Activated T-cell treated with anti-CD3 and anti-CD28 coated beads, Interleukin-2, amount 50 U/mL, for 72 hours (primary cell): ENCODE measurements at regions not wholly inside any gene's neighbourhood (a gene's known extent, or its start where the extent isn't known, plus 50 kb on each side); places are given as distances from the start of the nearest gene placed in this dataset.
"Not testable (repeated sequence)": the region's sequence is repeated elsewhere in the genome, so short reads cannot be mapped to it uniquely, and the experiment has no call there.

Experiments
- ATAC-seq, 2 donors: fragments of 150-1000 bp; cut with Tn5 transposase; replicated peaks in 1 of 2; 2 replicates each; pipeline ENCODE4 v1.10.0; 2021; ENCODE audit warnings: moderate library complexity in 2 of 2, mild to moderate bottlenecking in 1 of 2
- DNase-seq, 2 donors: peaks; one replicate each; pipeline ENCODE4 v3.0.0; 2021 to 2022; ENCODE audit warnings: mixed read lengths in 1 of 2
- H3K27ac Mint-ChIP-seq: one replicate; pipeline ENCODE4 v1.8.0; 2022; ENCODE audit warnings: mild to moderate bottlenecking, moderate library complexity, mixed read lengths
- H3K27me3 Mint-ChIP-seq: one replicate; pipeline ENCODE4 v1.8.0; 2022; ENCODE audit warnings: low read depth, mixed read lengths
- H3K36me3 Mint-ChIP-seq, 2 donors: one replicate each; pipeline ENCODE4 v1.8.0; 2022; ENCODE audit warnings: mixed read lengths in 2 of 2, mild to moderate bottlenecking in 1 of 2; ENCODE audit not compliant: insufficient read depth in 2 of 2
- H3K4me1 Mint-ChIP-seq: one replicate; pipeline ENCODE4 v1.8.0; 2022; ENCODE audit warnings: low read depth, mixed read lengths
- H3K4me3 Mint-ChIP-seq, 2 donors: one replicate each; pipeline ENCODE4 v1.8.0; 2022; ENCODE audit warnings: mild to moderate bottlenecking in 2 of 2, mixed read lengths in 2 of 2, moderate library complexity in 2 of 2
- H3K9me3 Mint-ChIP-seq, 2 donors: one replicate each; pipeline ENCODE4 v1.8.0; 2022; ENCODE audit warnings: mixed read lengths in 2 of 2

GRCh38 chr17:52961751-52962150 is 803.2 kb upstream of the CA10 start:
- not testable (repeated sequence) for DNase-seq, H3K4me1 Mint-ChIP-seq, H3K9me3 Mint-ChIP-seq, ATAC-seq, H3K36me3 Mint-ChIP-seq, H3K27me3 Mint-ChIP-seq, H3K27ac Mint-ChIP-seq, H3K4me3 Mint-ChIP-seq

- no peak overlapping the region for H3K27ac Mint-ChIP-seq
- ATAC-seq, result no peak
- H3K36me3 Mint-ChIP-seq, result no peaks in the 10 kb centered on the region
- no peaks in the 10 kb centered on the region for H3K27me3 Mint-ChIP-seq
- H3K4me1 Mint-ChIP-seq, result no peaks in the 10 kb centered on the region
- no peak for DNase-seq
- H3K9me3 Mint-ChIP-seq, result peaks cover 2 to 6% of the 10 kb centered on the region in 2 donors
- H3K4me3 Mint-ChIP-seq, result no peak overlapping the region
These were observed 798.9 kb upstream of the CA10 start for GRCh38 chr17:52957411-52957810.

DNA sequence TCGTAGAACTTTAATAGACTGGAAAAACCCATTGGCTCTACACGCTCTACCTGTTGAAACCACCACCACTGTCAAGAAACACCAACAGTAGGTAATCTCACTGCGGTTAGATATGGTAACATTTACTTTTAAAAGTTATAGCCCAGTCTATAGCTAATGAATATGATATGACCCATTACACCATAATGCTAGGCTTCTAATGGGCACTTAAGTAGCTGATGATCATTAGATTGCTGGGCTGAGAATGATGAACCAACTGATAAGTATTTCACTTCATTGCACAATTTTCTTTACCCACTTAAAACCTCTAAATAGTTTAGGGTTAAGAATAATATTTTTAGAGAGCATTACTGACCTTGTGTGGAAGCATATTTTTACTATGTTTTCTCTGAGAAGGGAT is 788.9 kb upstream of the CA10 start:
- no peak for ATAC-seq
- Mint-ChIP-seq H3K9me3 (peaks cover 0 to 1% of the 10 kb centered on the region in 2 donors), H3K36me3 (no peaks in the 10 kb centered on the region), H3K4me1 (no peaks in the 10 kb centered on the region), H3K27ac (no peak overlapping the region), H3K4me3 (no peak overlapping the region), H3K27me3 (no peaks in the 10 kb centered on the region)
- no peak for DNase-seq

DNA sequence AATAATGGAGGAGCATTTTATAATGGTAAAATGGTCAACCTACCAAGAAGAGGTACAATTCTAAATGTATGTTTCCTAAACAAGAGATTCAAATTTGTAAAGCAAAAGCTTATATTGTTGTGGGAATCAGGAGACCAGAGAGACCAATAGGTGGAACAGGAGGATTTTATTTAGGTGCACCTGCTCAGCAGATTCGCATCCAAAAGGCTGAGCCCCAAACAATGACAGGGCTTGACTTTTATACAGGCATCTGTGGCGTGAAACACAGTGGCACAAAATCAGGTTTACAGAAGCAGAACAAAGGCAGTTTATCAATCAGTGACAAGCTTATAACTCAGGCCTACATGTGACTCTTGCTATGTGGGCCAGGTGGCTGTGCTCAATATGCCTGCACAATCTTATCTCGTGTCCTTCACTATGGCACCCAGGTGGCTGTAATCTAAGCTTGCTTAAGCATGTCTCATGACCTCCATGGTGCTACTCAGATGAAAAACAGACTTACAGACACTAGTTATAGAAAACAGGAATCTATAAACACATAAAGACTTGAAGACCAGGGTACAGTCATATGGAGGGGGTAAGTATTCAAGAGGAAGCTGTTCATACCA is 780.2 kb upstream of the CA10 start:
- H3K4me3 Mint-ChIP-seq, result no peak overlapping the region

GRCh38 chr17:52930581-52930980 is 772.1 kb upstream of the CA10 start:
- no peak overlapping the region for H3K4me3 Mint-ChIP-seq
- DNase-seq (no peak), ATAC-seq (no peak)
- H3K9me3 Mint-ChIP-seq, result peaks cover 4 to 7% of the 10 kb centered on the region in 2 donors
- H3K27ac Mint-ChIP-seq, result no peak overlapping the region
- H3K36me3 Mint-ChIP-seq, result no peaks in the 10 kb centered on the region
- no peaks in the 10 kb centered on the region for H3K27me3 Mint-ChIP-seq
- H3K4me1 Mint-ChIP-seq, result no peaks in the 10 kb centered on the region

More for the DNA sequence above, 780.2 kb upstream of the CA10 start:
- Mint-ChIP-seq H3K27ac (no peak overlapping the region), H3K4me1 (no peaks in the 10 kb centered on the region), H3K9me3 (peaks cover 16 to 17% of the 10 kb centered on the region in 2 donors), H3K36me3 (peaks cover 2 to 5% of the 10 kb centered on the region in 2 donors), H3K27me3 (no peaks in the 10 kb centered on the region)
- DNase-seq, result no peak
- no peak for ATAC-seq

- Mint-ChIP-seq H3K9me3 (peaks cover 1 to 7% of the 10 kb centered on the region in 2 donors), H3K4me3 (no peak overlapping the region), H3K27ac (no peak overlapping the region), H3K4me1 (no peaks in the 10 kb centered on the region), H3K27me3 (no peaks in the 10 kb centered on the region), H3K36me3 (no peaks in the 10 kb centered on the region)
- no peak for ATAC-seq
- no peak for DNase-seq
These were observed 771.6 kb upstream of the CA10 start for GRCh38 chr17:52930145-52930544.

DNA sequence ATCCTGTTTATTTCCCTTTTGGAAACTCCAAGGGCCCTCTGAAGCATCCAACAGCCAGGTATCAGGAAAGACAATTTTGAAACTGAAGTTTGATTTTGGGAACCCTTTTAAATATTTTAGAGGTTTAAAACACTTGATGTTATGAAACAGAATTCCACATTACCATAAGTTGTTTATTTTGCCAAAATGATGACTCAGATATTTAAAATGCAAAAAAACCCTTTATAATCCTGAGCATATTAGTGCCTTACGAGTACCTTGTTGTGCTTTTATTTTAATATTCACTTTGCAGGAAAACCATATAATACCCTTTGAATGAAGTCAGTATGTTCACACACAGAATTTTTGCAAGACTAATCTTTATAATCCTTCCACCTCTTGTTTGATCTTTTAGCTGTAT is 765.1 kb upstream of the CA10 start:
- Mint-ChIP-seq H3K36me3 (no peaks in the 10 kb centered on the region), H3K27ac (no peak overlapping the region), H3K27me3 (no peaks in the 10 kb centered on the region), H3K4me1 (no peaks in the 10 kb centered on the region), H3K4me3 (no peak overlapping the region), H3K9me3 (peaks cover 2% of the 10 kb centered on the region in 2 donors)
- ATAC-seq (no peak), DNase-seq (no peak)

DNA sequence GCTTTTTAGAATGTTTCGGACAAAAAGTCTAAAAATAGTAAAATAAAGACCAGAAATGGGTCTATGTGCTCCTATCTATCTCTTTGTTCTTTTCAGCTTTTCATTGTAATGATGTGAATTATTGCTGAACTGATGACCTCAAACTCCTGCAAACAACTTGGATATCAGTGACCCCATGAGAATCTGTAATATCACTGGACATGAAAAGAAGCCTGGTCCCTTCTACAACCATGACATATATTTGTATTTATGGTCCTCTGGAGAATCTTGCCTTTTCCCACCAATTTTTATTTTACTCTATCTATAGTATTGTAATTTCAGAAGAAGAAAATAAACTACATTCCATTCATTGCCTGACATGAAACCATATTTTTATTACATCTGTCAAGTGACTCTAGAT is 740.7 kb upstream of the CA10 start:
- no peaks in the 10 kb centered on the region for H3K4me1 Mint-ChIP-seq
- no peak overlapping the region for H3K27ac Mint-ChIP-seq
- H3K9me3 Mint-ChIP-seq, result peaks cover 3 to 11% of the 10 kb centered on the region in 2 donors
- no peaks in the 10 kb centered on the region for H3K27me3 Mint-ChIP-seq
- ATAC-seq (no peak), DNase-seq (no peak)
- H3K4me3 Mint-ChIP-seq, result no peak overlapping the region
- no peaks in the 10 kb centered on the region for H3K36me3 Mint-ChIP-seq

DNA sequence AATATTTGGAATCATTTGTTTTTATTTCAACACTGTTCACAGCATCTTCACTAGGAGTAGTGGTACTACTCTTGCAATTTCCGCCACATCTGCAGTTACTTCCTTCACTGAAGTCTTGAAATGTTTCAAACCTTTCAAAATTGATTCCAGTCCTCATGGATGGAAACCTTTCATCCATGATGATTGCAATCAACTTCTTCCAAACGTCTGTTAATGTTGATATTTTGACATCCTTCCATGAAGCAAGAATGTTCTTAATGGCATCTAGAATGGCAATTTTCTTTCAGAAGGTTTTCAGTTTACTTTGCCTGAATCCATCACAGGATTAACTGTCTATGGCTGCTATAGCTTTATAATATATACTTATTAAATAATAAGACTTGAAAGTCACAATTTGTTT is 736.8 kb upstream of the CA10 start:
- H3K36me3 Mint-ChIP-seq, result no peaks in the 10 kb centered on the region
- DNase-seq, result no peak
- no peaks in the 10 kb centered on the region for H3K27me3 Mint-ChIP-seq
- no peak overlapping the region for H3K4me3 Mint-ChIP-seq
- H3K27ac Mint-ChIP-seq, result no peak overlapping the region
- no peaks in the 10 kb centered on the region for H3K4me1 Mint-ChIP-seq
- no peak for ATAC-seq
- peaks cover 3% of the 10 kb centered on the region in 2 donors for H3K9me3 Mint-ChIP-seq

- Mint-ChIP-seq H3K4me3 (no peak overlapping the region), H3K4me1 (no peaks in the 10 kb centered on the region), H3K9me3 (peaks cover 0 to 2% of the 10 kb centered on the region in 2 donors), H3K27ac (no peak overlapping the region), H3K27me3 (no peaks in the 10 kb centered on the region), H3K36me3 (no peaks in the 10 kb centered on the region)
- ATAC-seq (no peak), DNase-seq (no peak)
These were observed 733.8 kb upstream of the CA10 start for GRCh38 chr17:52892334-52892733.

GRCh38 chr17:52885882-52886281 is 727.4 kb upstream of the CA10 start:
- peaks cover 4 to 8% of the 10 kb centered on the region in 2 donors for H3K9me3 Mint-ChIP-seq
- no peak overlapping the region for H3K27ac Mint-ChIP-seq
- no peaks in the 10 kb centered on the region for H3K4me1 Mint-ChIP-seq
- H3K36me3 Mint-ChIP-seq, result no peaks in the 10 kb centered on the region
- no peak overlapping the region for H3K4me3 Mint-ChIP-seq
- DNase-seq (no peak), ATAC-seq (no peak)
- H3K27me3 Mint-ChIP-seq, result no peaks in the 10 kb centered on the region

GRCh38 chr17:52883907-52884491 is 725.5 kb upstream of the CA10 start:
- not testable (repeated sequence) for H3K4me3 Mint-ChIP-seq, ATAC-seq, H3K4me1 Mint-ChIP-seq, DNase-seq, H3K36me3 Mint-ChIP-seq, H3K27me3 Mint-ChIP-seq, H3K27ac Mint-ChIP-seq, H3K9me3 Mint-ChIP-seq

DNA sequence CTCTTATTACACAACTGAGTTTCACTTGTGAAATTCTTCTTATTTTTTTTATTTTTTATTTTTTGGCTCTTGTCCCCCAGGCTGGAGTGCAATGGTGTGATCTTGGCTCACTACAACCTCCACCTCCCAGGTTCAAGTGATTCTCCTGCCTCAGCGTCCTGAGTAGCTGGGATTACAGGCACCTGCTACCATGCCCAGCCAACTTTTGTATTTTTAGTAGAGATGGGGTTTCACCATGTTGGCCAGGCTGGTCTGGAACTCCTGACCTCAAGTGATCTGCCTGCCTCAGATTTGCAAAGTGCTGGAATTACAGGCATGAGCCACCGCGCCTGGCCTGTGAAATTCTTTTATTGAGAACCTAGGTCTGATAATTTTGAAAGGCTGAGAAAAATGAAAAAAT is 688.3 kb upstream of the CA10 start:
- H3K4me1 Mint-ChIP-seq, H3K36me3 Mint-ChIP-seq, H3K27me3 Mint-ChIP-seq, H3K27ac Mint-ChIP-seq, ATAC-seq, H3K9me3 Mint-ChIP-seq, H3K4me3 Mint-ChIP-seq, DNase-seq: not testable (repeated sequence)

DNA sequence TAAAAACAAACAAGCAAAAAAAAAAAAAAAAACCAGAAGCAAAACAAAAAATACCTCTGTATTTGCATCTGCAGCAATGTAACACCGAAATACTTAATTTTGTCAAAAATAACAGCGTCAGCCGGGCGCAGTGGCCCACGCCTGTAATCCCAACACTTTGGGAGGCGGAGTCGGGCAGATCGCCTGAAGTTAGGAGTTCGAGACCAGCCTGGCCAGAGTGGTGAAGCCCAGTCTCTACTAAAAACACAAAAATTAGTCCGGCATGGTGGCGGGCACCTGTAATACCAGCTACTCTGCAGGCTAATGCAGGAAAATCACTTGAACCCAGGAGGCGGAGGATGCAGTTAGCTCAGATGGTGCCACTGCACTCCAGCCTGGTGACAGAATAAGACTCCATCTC is 683.5 kb upstream of the CA10 start:
- no peaks in the 10 kb centered on the region for H3K27me3 Mint-ChIP-seq
- H3K27ac Mint-ChIP-seq, result no peak overlapping the region
- no peak overlapping the region for H3K4me3 Mint-ChIP-seq
- H3K4me1 Mint-ChIP-seq, result no peaks in the 10 kb centered on the region
- ATAC-seq, result no peak
- no peaks in the 10 kb centered on the region for H3K36me3 Mint-ChIP-seq
- peaks cover 5 to 10% of the 10 kb centered on the region in 2 donors for H3K9me3 Mint-ChIP-seq
- DNase-seq, result no peak
